Effector memory CD4-positive, alpha-beta T cell (primary cell): ENCODE measurements at regions not wholly inside any gene's neighbourhood (a gene's known extent, or its start where the extent isn't known, plus 50 kb on each side); places are given as distances from the start of the nearest gene placed in this dataset.

Experiments
- DNase-seq, 3 donors: peaks; one replicate each; pipeline ENCODE4 v3.0.0-alpha.2; 2020
- H3K27ac ChIP-seq: 2 replicates; pipeline ENCODE4 v1.7.0; 2013; ENCODE audit warnings: mild to moderate bottlenecking, low read length, moderate library complexity; ENCODE audit not compliant: insufficient read depth, poor library complexity, severe bottlenecking
- H3K27me3 ChIP-seq: replicated peaks from 2 replicates; pipeline ENCODE4 v1.7.0; 2013; ENCODE audit warnings: mild to moderate bottlenecking, low read length; ENCODE audit not compliant: insufficient read depth, control insufficient read depth, poor library complexity, severe bottlenecking
- H3K36me3 ChIP-seq: 2 replicates; pipeline ENCODE4 v1.7.0; 2013; ENCODE audit warnings: mild to moderate bottlenecking, low read length, moderate library complexity; ENCODE audit not compliant: control insufficient read depth, insufficient read depth
- H3K4me1 ChIP-seq: 2 replicates; pipeline ENCODE4 v1.7.0; 2013; ENCODE audit warnings: low read length, mild to moderate bottlenecking; ENCODE audit not compliant: control insufficient read depth, insufficient read depth, poor library complexity, severe bottlenecking
- H3K4me3 ChIP-seq: 2 replicates; pipeline ENCODE4 v1.7.0; 2013; ENCODE audit warnings: low read length, low read depth, mild to moderate bottlenecking; ENCODE audit not compliant: insufficient read depth, poor library complexity, severe bottlenecking
- H3K9me3 ChIP-seq: 2 replicates; pipeline ENCODE4 v1.7.0; 2013; ENCODE audit warnings: mild to moderate bottlenecking, low read length, moderate library complexity; ENCODE audit not compliant: control insufficient read depth

DNA sequence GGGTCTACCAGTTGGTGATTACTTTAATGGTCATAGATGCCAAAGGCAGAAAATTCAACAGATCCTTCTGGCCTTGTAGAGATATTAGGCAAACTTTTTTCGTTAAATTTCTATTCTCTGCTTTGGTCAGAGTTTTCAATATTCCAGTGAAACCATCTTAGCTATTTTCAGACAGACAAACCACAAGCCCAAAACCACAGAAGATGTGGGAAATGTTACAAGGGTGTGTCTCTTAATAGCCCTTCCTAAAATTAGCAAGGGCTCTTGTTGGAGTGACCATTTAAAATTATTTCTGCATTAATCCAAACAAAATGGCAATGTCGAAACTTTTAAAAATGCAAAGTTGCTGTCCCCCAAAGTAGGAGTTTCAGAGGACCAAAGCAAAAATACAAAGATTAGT is 102.8 kb downstream of the ARRDC4 start:
- no peak overlapping the region for H3K4me3 ChIP-seq

DNA sequence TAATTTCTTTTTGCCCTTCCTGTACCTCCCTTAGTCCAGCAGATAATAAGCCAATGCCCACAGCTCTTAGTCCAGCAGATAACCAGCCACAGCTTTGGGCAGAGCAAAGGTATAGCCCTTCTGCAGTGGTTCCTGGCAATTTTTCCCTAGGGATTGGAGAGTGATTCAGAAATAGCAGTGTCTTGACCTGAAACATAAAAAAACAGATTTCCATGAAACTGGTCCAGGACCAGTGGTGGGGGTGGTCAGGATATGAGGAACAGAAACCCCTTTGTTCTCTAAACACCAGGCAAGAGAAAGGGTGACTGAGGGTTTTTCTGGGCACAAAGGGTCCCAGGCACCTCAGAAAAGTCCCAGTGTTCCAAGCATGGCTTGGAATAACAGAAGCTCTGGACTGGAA is 103.4 kb downstream of the ARRDC4 start:
- Histone ChIP-seq H3K4me3 (no peak overlapping the region), H3K27me3 (no peaks in the 10 kb centered on the region), H3K36me3 (no peaks in the 10 kb centered on the region), H3K27ac (no peak overlapping the region), H3K4me1 (no peaks in the 10 kb centered on the region), H3K9me3 (no peaks in the 10 kb centered on the region)
- DNase-seq: no peak

More for the DNA sequence above, 102.8 kb downstream of the ARRDC4 start:
- Histone ChIP-seq H3K27ac (no peak overlapping the region), H3K9me3 (no peaks in the 10 kb centered on the region), H3K36me3 (no peaks in the 10 kb centered on the region), H3K4me1 (no peaks in the 10 kb centered on the region), H3K27me3 (no peaks in the 10 kb centered on the region)
- DNase-seq: no peak

DNA sequence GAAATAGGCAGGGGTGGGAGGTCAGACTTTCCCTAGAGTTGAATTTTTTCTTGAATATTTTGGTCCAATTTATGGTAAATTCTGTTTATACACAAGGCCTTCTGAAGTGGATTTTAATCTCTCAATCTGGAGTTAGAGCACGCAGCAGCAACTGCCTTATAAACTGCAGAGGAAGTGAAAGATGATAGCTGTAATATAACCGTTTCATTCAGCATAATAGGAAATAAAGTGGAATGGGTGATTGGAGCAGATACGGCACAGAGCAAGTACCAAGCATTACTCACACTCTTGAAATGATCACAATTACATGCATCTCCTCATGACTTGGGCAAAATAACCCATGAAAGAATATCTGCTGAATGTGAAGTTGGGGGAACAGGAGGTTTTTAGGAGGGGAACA is 106.8 kb downstream of the ARRDC4 start:
- no peak for DNase-seq
- Histone ChIP-seq H3K36me3 (no peaks in the 10 kb centered on the region), H3K27me3 (no peaks in the 10 kb centered on the region), H3K27ac (no peak overlapping the region), H3K9me3 (no peaks in the 10 kb centered on the region), H3K4me1 (no peaks in the 10 kb centered on the region), H3K4me3 (no peak overlapping the region)

DNA sequence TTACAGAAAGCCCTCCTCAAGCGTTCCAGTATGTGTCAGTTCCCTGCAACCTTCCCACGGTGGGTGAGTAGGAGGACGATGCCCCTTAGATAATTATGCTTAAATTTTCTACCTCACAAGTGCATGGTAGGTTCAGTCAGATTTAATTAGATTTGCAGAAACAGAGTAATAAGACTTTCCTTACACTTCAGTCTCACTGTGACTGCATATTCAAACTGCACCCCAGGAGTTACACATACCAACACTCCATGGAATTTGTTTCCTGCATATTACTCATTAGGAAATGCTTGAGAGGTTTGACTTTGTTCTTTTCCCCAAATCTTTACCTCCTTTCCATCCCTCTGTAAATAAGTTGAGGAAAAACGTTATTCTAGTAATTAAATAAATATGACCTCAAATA is 108.8 kb downstream of the ARRDC4 start:
- Histone ChIP-seq H3K36me3 (no peaks in the 10 kb centered on the region), H3K9me3 (no peaks in the 10 kb centered on the region), H3K27ac (no peak overlapping the region), H3K4me1 (no peaks in the 10 kb centered on the region), H3K4me3 (no peak overlapping the region), H3K27me3 (no peaks in the 10 kb centered on the region)
- DNase-seq: no peak

DNA sequence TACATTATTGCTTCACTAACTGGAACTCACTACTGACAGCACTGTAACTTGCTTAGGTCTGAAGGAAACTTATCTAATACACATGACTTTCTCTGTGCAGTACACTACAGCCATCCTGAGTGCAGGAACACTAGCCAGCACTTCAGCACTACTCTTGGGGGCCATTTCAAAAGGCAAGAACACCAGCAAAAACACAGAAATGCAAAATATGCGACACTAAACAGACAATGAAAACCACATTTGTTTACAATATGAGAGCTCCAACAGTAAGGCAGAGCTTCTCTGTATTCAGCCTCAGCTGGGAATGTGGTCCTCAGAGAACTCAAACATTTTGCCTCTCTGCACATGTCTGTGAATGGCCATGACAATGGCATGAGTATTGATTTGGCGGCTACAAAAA is 109.6 kb downstream of the ARRDC4 start:
- no peaks in the 10 kb centered on the region for H3K4me1 ChIP-seq
- no peak for DNase-seq
- H3K4me3 ChIP-seq: no peak overlapping the region
- no peaks in the 10 kb centered on the region for H3K36me3 ChIP-seq
- H3K27ac ChIP-seq: no peak overlapping the region
- no peaks in the 10 kb centered on the region for H3K27me3 ChIP-seq
- H3K9me3 ChIP-seq: no peaks in the 10 kb centered on the region

DNA sequence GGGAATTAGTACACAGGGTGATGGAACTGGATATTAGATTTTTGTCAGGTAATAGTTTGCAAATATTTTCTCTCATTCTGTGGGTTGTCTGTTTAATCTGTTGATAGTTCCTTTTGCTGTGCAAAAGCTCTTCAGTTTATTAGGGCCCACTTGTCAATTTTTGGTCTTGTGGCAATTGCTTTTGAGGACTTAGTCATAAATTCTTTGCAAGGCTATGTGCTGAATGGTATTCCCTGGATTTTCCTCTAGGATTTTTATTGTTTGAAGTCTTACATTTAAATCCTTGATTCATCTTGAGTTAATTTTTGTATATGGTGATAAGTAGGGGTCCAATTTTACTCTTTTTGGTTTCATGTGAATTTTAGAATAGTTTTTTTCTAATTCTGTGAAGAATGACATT is 111.3 kb downstream of the ARRDC4 start:
- Histone ChIP-seq H3K36me3 (no peaks in the 10 kb centered on the region), H3K4me3 (no peak overlapping the region), H3K27ac (no peak overlapping the region), H3K27me3 (no peaks in the 10 kb centered on the region), H3K9me3 (no peaks in the 10 kb centered on the region), H3K4me1 (no peaks in the 10 kb centered on the region)
- DNase-seq: no peak

DNA sequence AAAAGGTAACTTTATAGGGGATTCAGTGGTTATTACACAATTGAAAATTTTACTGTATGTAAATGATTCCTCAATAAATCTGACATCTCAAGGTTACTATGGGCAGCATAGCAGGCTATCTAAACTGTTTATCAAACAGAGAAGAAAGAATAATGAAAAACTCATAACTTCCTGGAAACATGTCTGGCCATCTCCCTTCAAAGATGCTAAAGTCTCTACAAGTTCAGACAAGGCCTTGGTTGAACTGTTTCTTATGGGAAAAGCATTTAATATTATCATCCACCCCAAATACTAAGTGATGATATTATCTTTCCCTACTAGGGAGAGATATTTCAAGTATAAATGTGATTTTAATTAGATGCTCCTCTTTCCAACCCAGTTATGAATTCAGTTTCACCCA is 114.9 kb downstream of the ARRDC4 start:
- Histone ChIP-seq H3K27me3 (no peaks in the 10 kb centered on the region), H3K36me3 (no peaks in the 10 kb centered on the region), H3K4me1 (no peaks in the 10 kb centered on the region), H3K9me3 (no peaks in the 10 kb centered on the region), H3K4me3 (no peak overlapping the region), H3K27ac (no peak overlapping the region)
- DNase-seq: no peak

DNA sequence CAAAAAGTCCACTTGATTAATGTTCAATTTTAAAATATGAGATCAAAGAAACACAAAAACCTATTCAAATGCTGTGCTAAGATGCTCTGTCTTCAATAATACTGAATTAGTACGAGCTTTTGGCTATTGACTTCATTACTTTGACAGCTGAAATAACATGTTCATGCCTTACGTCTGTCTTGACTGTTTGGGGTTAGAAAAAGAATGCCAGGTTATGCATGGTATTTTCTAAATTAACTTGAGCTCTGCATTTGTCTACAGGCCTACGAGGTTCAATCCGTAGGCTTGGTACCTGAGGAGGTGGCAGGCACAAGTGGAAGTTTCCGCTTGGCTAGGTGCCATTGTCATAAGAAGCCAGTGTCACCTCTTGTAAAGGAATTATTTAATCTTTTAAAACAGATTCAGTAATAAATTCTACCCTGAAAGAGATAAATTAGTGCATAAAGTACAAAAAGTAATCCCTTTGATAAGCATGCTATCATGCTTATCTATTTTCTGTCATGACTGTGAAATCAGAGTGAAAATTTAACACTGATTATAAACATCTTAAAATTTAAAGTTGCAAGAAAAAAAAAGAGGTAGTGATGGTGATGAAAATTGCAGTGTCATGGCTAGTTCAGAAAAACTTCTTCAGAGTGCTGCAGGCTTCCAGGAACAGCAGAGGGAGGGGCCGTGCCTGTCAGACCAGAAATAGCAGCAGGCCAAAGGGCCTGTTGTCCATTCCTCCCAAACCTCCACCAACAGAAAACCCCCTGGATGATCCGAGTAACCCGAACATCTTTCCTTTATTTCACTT is 115.7 kb downstream of the ARRDC4 start:
- no peaks in the 10 kb centered on the region for H3K36me3 ChIP-seq
- no peaks in the 10 kb centered on the region for H3K4me1 ChIP-seq
- H3K9me3 ChIP-seq: no peaks in the 10 kb centered on the region
- no peak for DNase-seq
- H3K27ac ChIP-seq: no peak overlapping the region
- no peaks in the 10 kb centered on the region for H3K27me3 ChIP-seq
- no peak overlapping the region for H3K4me3 ChIP-seq

DNA sequence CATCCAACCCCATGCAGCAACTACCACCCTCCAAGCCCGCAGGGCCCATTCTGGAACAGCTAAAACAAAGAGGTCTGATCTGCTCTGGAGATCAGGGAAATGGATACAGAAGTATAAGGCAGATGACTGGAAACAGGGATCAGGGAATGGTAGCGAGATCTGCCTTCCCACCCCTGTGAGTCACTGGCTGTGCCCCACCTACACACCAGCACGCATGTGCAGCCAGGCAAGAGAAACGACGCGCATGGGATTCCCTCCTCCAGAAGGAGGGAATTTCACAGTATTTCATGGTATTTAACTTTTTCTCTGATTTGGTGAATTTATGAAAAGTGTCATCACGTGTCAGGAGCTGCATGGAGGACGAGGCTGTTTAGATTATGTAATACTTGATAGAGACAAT is 116.7 kb downstream of the ARRDC4 start:
- H3K27me3 ChIP-seq: no peaks in the 10 kb centered on the region
- DNase-seq: no peak

DNA sequence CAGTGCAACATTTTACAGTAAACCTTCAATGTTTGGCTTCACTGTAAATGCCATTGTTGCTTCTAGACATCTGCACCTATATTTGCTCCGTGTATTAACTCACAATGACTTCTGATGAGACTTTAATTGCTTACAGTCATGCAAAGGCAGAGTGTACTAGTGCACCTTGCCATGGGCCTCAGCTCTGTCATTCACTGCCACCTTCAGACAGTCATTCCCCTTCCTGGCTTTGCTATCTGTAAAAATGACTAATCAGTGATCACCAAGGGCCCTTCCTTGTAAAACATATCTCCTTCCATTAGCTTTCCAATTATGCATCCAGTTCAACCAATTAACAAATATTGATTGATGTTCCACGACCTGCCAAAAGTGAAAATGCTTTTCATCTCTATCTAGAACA is 120.3 kb downstream of the ARRDC4 start:
- Histone ChIP-seq H3K36me3 (no peaks in the 10 kb centered on the region), H3K9me3 (no peaks in the 10 kb centered on the region), H3K4me3 (no peak overlapping the region), H3K4me1 (no peaks in the 10 kb centered on the region), H3K27me3 (no peaks in the 10 kb centered on the region), H3K27ac (no peak overlapping the region)
- DNase-seq: no peak

More for the DNA sequence above, 116.7 kb downstream of the ARRDC4 start:
- Histone ChIP-seq H3K4me1 (no peaks in the 10 kb centered on the region), H3K36me3 (no peaks in the 10 kb centered on the region), H3K27ac (no peak overlapping the region), H3K9me3 (no peaks in the 10 kb centered on the region), H3K4me3 (no peak overlapping the region)
